IPS-15b (cell line): ENCODE measurements at regions not wholly inside any gene's neighbourhood (a gene's known extent, or its start where the extent isn't known, plus 50 kb on each side); places are given as distances from the start of the nearest gene placed in this dataset.
"Not testable (repeated sequence)": the region's sequence is repeated elsewhere in the genome, so short reads cannot be mapped to it uniquely, and the experiment has no call there.

Experiments used
- H3K27me3 ChIP-seq: one replicate; pipeline ENCODE4 v1.6.1; 2013; ENCODE audit warnings: low read length; ENCODE audit not compliant: control insufficient read depth, insufficient read depth
- H3K36me3 ChIP-seq: one replicate; pipeline ENCODE4 v1.6.1; 2013; ENCODE audit warnings: low read length; ENCODE audit not compliant: control insufficient read depth, insufficient read depth
- H3K4me1 ChIP-seq: one replicate; pipeline ENCODE4 v1.6.1; 2013; ENCODE audit warnings: mild to moderate bottlenecking, low read length; ENCODE audit not compliant: control insufficient read depth, insufficient read depth
- H3K4me3 ChIP-seq: one replicate; pipeline ENCODE4 v1.5.1; 2013; ENCODE audit warnings: low read depth, low read length
- H3K9ac ChIP-seq: one replicate; pipeline ENCODE4 v1.6.1; 2013; ENCODE audit warnings: low read depth, mild to moderate bottlenecking, low read length
- H3K9me3 ChIP-seq: one replicate; pipeline ENCODE4 v1.6.1; 2013; ENCODE audit warnings: mild to moderate bottlenecking, low read length; ENCODE audit not compliant: control insufficient read depth, insufficient read depth

GRCh38 chr5:89308606-89309040 lies 425.6 kb upstream of the MEF2C start:
- Histone ChIP-seq H3K9me3 (no peaks in the 10 kb centered on the region), H3K27me3 (no peaks in the 10 kb centered on the region), H3K9ac (no peak overlapping the region), H3K36me3 (no peaks in the 10 kb centered on the region), H3K4me1 (no peaks in the 10 kb centered on the region), H3K4me3 (no peak overlapping the region)

- H3K4me1 ChIP-seq: no peaks in the 10 kb centered on the region
- H3K9ac ChIP-seq: no peak overlapping the region
- H3K36me3 ChIP-seq: no peaks in the 10 kb centered on the region
- no peak overlapping the region for H3K4me3 ChIP-seq
- H3K9me3 ChIP-seq: no peaks in the 10 kb centered on the region
- H3K27me3 ChIP-seq: no peaks in the 10 kb centered on the region
Observed at GRCh38 chr5:89307972-89308371, 425.0 kb upstream of the MEF2C start.

GRCh38 chr5:89307141-89307540 lies 424.2 kb upstream of the MEF2C start:
- not testable (repeated sequence) for H3K9ac ChIP-seq, H3K9me3 ChIP-seq, H3K4me3 ChIP-seq, H3K27me3 ChIP-seq, H3K4me1 ChIP-seq, H3K36me3 ChIP-seq

GRCh38 chr5:89303033-89303480 lies 420.1 kb upstream of the MEF2C start:
- Histone ChIP-seq H3K27me3 (no peaks in the 10 kb centered on the region), H3K9me3 (no peaks in the 10 kb centered on the region), H3K9ac (no peak overlapping the region), H3K4me1 (no peaks in the 10 kb centered on the region), H3K36me3 (no peaks in the 10 kb centered on the region), H3K4me3 (no peak overlapping the region)

GRCh38 chr5:89302102-89302891 lies 419.3 kb upstream of the MEF2C start:
- H3K4me3 ChIP-seq: no peak overlapping the region
- H3K4me1 ChIP-seq: no peaks in the 10 kb centered on the region
- H3K9ac ChIP-seq: no peak overlapping the region
- H3K36me3 ChIP-seq: no peaks in the 10 kb centered on the region
- no peaks in the 10 kb centered on the region for H3K9me3 ChIP-seq
- no peaks in the 10 kb centered on the region for H3K27me3 ChIP-seq

- no peak overlapping the region for H3K9ac ChIP-seq
Observed at GRCh38 chr5:89301321-89302025, 418.5 kb upstream of the MEF2C start.

GRCh38 chr5:89300426-89300970 lies 417.5 kb upstream of the MEF2C start:
- Histone ChIP-seq H3K9ac (no peak overlapping the region), H3K4me3 (no peak overlapping the region), H3K27me3 (no peaks in the 10 kb centered on the region), H3K36me3 (no peaks in the 10 kb centered on the region), H3K4me1 (no peaks in the 10 kb centered on the region), H3K9me3 (no peaks in the 10 kb centered on the region)

More at GRCh38 chr5:89301321-89302025, 418.5 kb upstream of the MEF2C start:
- no peak overlapping the region for H3K4me3 ChIP-seq
- no peaks in the 10 kb centered on the region for H3K4me1 ChIP-seq
- H3K27me3 ChIP-seq: no peaks in the 10 kb centered on the region
- H3K36me3 ChIP-seq: no peaks in the 10 kb centered on the region
- H3K9me3 ChIP-seq: no peaks in the 10 kb centered on the region

- no peak overlapping the region for H3K9ac ChIP-seq
- no peak overlapping the region for H3K4me3 ChIP-seq
- H3K4me1 ChIP-seq: no peaks in the 10 kb centered on the region
- no peaks in the 10 kb centered on the region for H3K9me3 ChIP-seq
- no peaks in the 10 kb centered on the region for H3K36me3 ChIP-seq
- H3K27me3 ChIP-seq: no peaks in the 10 kb centered on the region
Observed at GRCh38 chr5:89299998-89300397, 417.0 kb upstream of the MEF2C start.

GRCh38 chr5:89297066-89297465 lies 414.1 kb upstream of the MEF2C start:
- Histone ChIP-seq H3K36me3 (no peaks in the 10 kb centered on the region), H3K9ac (no peak overlapping the region), H3K27me3 (no peaks in the 10 kb centered on the region), H3K9me3 (no peaks in the 10 kb centered on the region), H3K4me3 (no peak overlapping the region), H3K4me1 (no peaks in the 10 kb centered on the region)

- no peaks in the 10 kb centered on the region for H3K27me3 ChIP-seq
- no peak overlapping the region for H3K9ac ChIP-seq
Observed at GRCh38 chr5:89293810-89294209, 410.8 kb upstream of the MEF2C start.

GRCh38 chr5:89292487-89292886 lies 409.5 kb upstream of the MEF2C start:
- no peak overlapping the region for H3K9ac ChIP-seq

More at GRCh38 chr5:89293810-89294209, 410.8 kb upstream of the MEF2C start:
- H3K4me3 ChIP-seq: no peak overlapping the region
- no peaks in the 10 kb centered on the region for H3K36me3 ChIP-seq
- no peaks in the 10 kb centered on the region for H3K9me3 ChIP-seq
- no peaks in the 10 kb centered on the region for H3K4me1 ChIP-seq

GRCh38 chr5:89289604-89290003 lies 406.6 kb upstream of the MEF2C start:
- no peaks in the 10 kb centered on the region for H3K9me3 ChIP-seq

More at GRCh38 chr5:89292487-89292886, 409.5 kb upstream of the MEF2C start:
- Histone ChIP-seq H3K4me1 (no peaks in the 10 kb centered on the region), H3K4me3 (no peak overlapping the region), H3K27me3 (no peaks in the 10 kb centered on the region), H3K9me3 (no peaks in the 10 kb centered on the region), H3K36me3 (no peaks in the 10 kb centered on the region)

More at GRCh38 chr5:89289604-89290003, 406.6 kb upstream of the MEF2C start:
- Histone ChIP-seq H3K9ac (no peak overlapping the region), H3K27me3 (no peaks in the 10 kb centered on the region), H3K4me1 (no peaks in the 10 kb centered on the region), H3K36me3 (no peaks in the 10 kb centered on the region), H3K4me3 (no peak overlapping the region)
